H1 (cell line): ENCODE measurements at regions not wholly inside any gene's neighbourhood (a gene's known extent, or its start where the extent isn't known, plus 50 kb on each side); places are given as distances from the start of the nearest gene placed in this dataset.

Experiments used
- CTCF ChIA-PET: fragments of 300-600 bp; sonication (Branson Sonifier 250); formaldehyde crosslinking; loops from one replicate; lab custom pipeline; 2021; ENCODE audit not compliant: partially characterized antibody; lab: Charles Lee
- POLR2A ChIA-PET: fragments of 300-600 bp; sonication (Branson Sonifier 250); formaldehyde crosslinking; loops from one replicate; lab custom pipeline; 2021; ENCODE audit warnings: inconsistent platforms; ENCODE audit not compliant: partially characterized antibody; lab: Charles Lee
- DNase-seq, 2 experiments: peaks; one replicate each; pipeline versions ENCODE4 v3.0.0 to v3.0.0-alpha.2; 2010 to 2022; ENCODE audit warnings: low spot score in 2 of 2, low read depth in 1 of 2, mixed read lengths in 1 of 2
- FAIRE-seq: peaks from 2 replicates; lab custom pipeline; 2011; peaks lifted over from hg19 to GRCh38; lab: Jason Lieb, UNC
- H2AFZ ChIP-seq: 2 replicates; pipeline ENCODE4 v1.8.1; 2012; ENCODE audit warnings: low read length, inconsistent platforms
- H2AK5ac ChIP-seq: 2 replicates; pipeline ENCODE4 v1.6.1; 2013; ENCODE audit warnings: low read depth, low read length
- H2BK120ac ChIP-seq: replicated peaks from 2 replicates; pipeline ENCODE3; 2013; ENCODE audit warnings: low read depth, low read length, inconsistent platforms
- H2BK12ac ChIP-seq: 2 replicates; pipeline ENCODE4 v1.6.1; 2013; ENCODE audit warnings: low read depth, low read length
- H2BK15ac ChIP-seq: 2 replicates; pipeline ENCODE4 v1.6.1; 2013; ENCODE audit warnings: low read length
- H2BK20ac ChIP-seq: 2 replicates; pipeline ENCODE4 v1.6.1; 2013; ENCODE audit warnings: low read length
- H2BK5ac ChIP-seq: 2 replicates; pipeline ENCODE4 v1.6.1; 2013; ENCODE audit warnings: low read depth, low read length
- H3K14ac ChIP-seq: 2 replicates; pipeline ENCODE4 v1.6.1; 2013; ENCODE audit warnings: inconsistent platforms; ENCODE audit not compliant: insufficient read length
- H3K18ac ChIP-seq: 2 replicates; pipeline ENCODE4 v1.6.1; 2013; ENCODE audit warnings: low read length; ENCODE audit errors: extremely low read depth
- H3K23ac ChIP-seq: 2 replicates; pipeline ENCODE4 v1.6.1; 2013; ENCODE audit warnings: inconsistent platforms; ENCODE audit not compliant: insufficient read length
- H3K23me2 ChIP-seq: 2 replicates; pipeline ENCODE4 v1.6.1; 2013; ENCODE audit warnings: low read depth, low read length
- H3K27ac ChIP-seq: 2 replicates; pipeline ENCODE4 v1.6.1; 2011; ENCODE audit warnings: low read depth, low read length, inconsistent platforms
- H3K27me3 ChIP-seq, 4 experiments: replicated peaks in 1 of 4; 1 replicate in 1 of 4; 2 replicates in 3 of 4; pipeline versions ENCODE4 v1.6.1 to v1.8.1; 2011 to 2013; ENCODE audit warnings: low read length in 3 of 4, mild to moderate bottlenecking in 3 of 4, inconsistent platforms in 2 of 4, mixed read lengths in 2 of 4, moderate library complexity in 1 of 4; ENCODE audit not compliant: control insufficient read depth in 3 of 4, insufficient read depth in 3 of 4; ENCODE audit errors: extremely low read depth in 1 of 4
- H3K36me3 ChIP-seq, 4 experiments: 2 replicates each; pipeline versions ENCODE4 v1.6.1 to v1.8.1; 2011 to 2013; ENCODE audit warnings: mild to moderate bottlenecking in 4 of 4, low read length in 3 of 4, moderate library complexity in 2 of 4, control low read depth in 1 of 4, inconsistent platforms in 1 of 4; ENCODE audit not compliant: insufficient read depth in 4 of 4, control insufficient read depth in 2 of 4
- H3K4ac ChIP-seq: replicated peaks from 2 replicates; pipeline ENCODE3; 2013; ENCODE audit warnings: low read length, low read depth, mixed read lengths, inconsistent platforms; ENCODE audit not compliant: insufficient read length
- H3K4me1 ChIP-seq, 4 experiments: replicated peaks in 1 of 4; 1 replicate in 1 of 4; 2 replicates in 3 of 4; pipeline versions ENCODE4 v1.6.1 to v1.8.1; 2011 to 2013; ENCODE audit warnings: low read length in 3 of 4, inconsistent platforms in 2 of 4, mixed read lengths in 1 of 4; ENCODE audit not compliant: insufficient read depth in 4 of 4, control insufficient read depth in 3 of 4
- H3K4me2 ChIP-seq, 2 experiments: 2 replicates each; pipeline versions ENCODE4 v1.6.1 to v1.8.1; 2011 to 2013; ENCODE audit warnings: low read depth in 2 of 2, low read length in 2 of 2, control low read depth in 1 of 2, inconsistent platforms in 1 of 2, mild to moderate bottlenecking in 1 of 2; ENCODE audit not compliant: insufficient read depth in 1 of 2
- H3K4me3 ChIP-seq, 4 experiments: fragments of 200-600, 300-600 bp in 1 of 4; sonication (generic), shearing (Covaris generic), sonication (Bioruptor Twin) in 1 of 4; 2 replicates each; pipeline versions ENCODE4 v1.5.1 to v1.8.1; 2011 to 2016; ENCODE audit warnings: low read length in 4 of 4, low read depth in 3 of 4, control low read depth in 2 of 4, inconsistent platforms in 2 of 4, mild to moderate bottlenecking in 2 of 4, mixed read lengths in 1 of 4, moderate library complexity in 1 of 4; ENCODE audit not compliant: insufficient read depth in 2 of 4; ENCODE audit errors: extremely low read depth in 1 of 4
- H3K56ac ChIP-seq: replicated peaks from 2 replicates; pipeline ENCODE3; 2013; ENCODE audit warnings: low read depth, mild to moderate bottlenecking, mixed read lengths, low read length, inconsistent platforms; ENCODE audit not compliant: insufficient read length
- H3K79me1 ChIP-seq: 2 replicates; pipeline ENCODE4 v1.6.1; 2013; ENCODE audit warnings: low read depth, low read length, control low read depth
- H3K79me2 ChIP-seq, 2 experiments: 2 replicates each; pipeline versions ENCODE4 v1.6.1 to v1.8.1; 2012 to 2013; ENCODE audit warnings: low read length in 2 of 2, mild to moderate bottlenecking in 2 of 2, inconsistent platforms in 1 of 2; ENCODE audit not compliant: insufficient read depth in 2 of 2, control insufficient read depth in 1 of 2
- H3K9ac ChIP-seq, 4 experiments: replicated peaks in 1 of 4; 1 replicate in 1 of 4; 2 replicates in 3 of 4; pipeline versions ENCODE4 v1.6.1 to v1.8.1; 2011 to 2013; ENCODE audit warnings: low read depth in 3 of 4, low read length in 3 of 4, control low read depth in 2 of 4, mild to moderate bottlenecking in 2 of 4, moderate library complexity in 2 of 4, inconsistent platforms in 1 of 4; ENCODE audit errors: extremely low read depth in 1 of 4
- H3K9me3 ChIP-seq, 2 experiments: 2 replicates each; pipeline versions ENCODE4 v1.6.1 to v1.8.1; 2012 to 2013; ENCODE audit warnings: mild to moderate bottlenecking in 2 of 2, moderate library complexity in 2 of 2, control low read depth in 1 of 2, inconsistent platforms in 1 of 2, low read depth in 1 of 2, low read length in 1 of 2, mixed read lengths in 1 of 2; ENCODE audit not compliant: insufficient read depth in 2 of 2
- H4K20me1 ChIP-seq, 2 experiments: replicated peaks in 1 of 2; 2 replicates each; pipeline versions ENCODE3 to v1.8.1; 2011 to 2013; ENCODE audit warnings: inconsistent platforms in 2 of 2, low read length in 2 of 2, mild to moderate bottlenecking in 1 of 2; ENCODE audit not compliant: insufficient read depth in 2 of 2, control insufficient read depth in 1 of 2
- H4K5ac ChIP-seq: 2 replicates; pipeline ENCODE4 v1.6.1; 2013; ENCODE audit warnings: low read length, low read depth, mixed read lengths, inconsistent platforms; ENCODE audit not compliant: insufficient read length
- H4K8ac ChIP-seq: 2 replicates; pipeline ENCODE4 v1.8.0; 2013; ENCODE audit warnings: mild to moderate bottlenecking, moderate library complexity, low read length, inconsistent platforms; ENCODE audit not compliant: insufficient read depth; ENCODE audit errors: extremely low read depth
- H4K91ac ChIP-seq: replicated peaks from 2 replicates; pipeline ENCODE3; 2013; ENCODE audit warnings: low read length, mixed read lengths, inconsistent platforms; ENCODE audit not compliant: insufficient read length
- CBX5 ChIP-seq: fragments of 300-800, 300-1000 bp; sonication (generic); IDR thresholded peaks from 2 replicates; pipeline ENCODE4 v1.7.1; 2016; ENCODE audit warnings: antibody characterized with exemption, low read length, low read depth
- EGR1 ChIP-seq: IDR thresholded peaks from 2 replicates; pipeline ENCODE4 v1.6.1; 2011; ENCODE audit warnings: low read depth, low read length, borderline replicate concordance
- HDAC2 ChIP-seq, 2 experiments: fragments of 300-600 bp in 1 of 2; sonication (generic) in 1 of 2; IDR thresholded peaks; 2 replicates each; pipeline ENCODE4 v1.6.1; 2011 to 2012; ENCODE audit warnings: low read depth in 2 of 2, low read length in 2 of 2, mild to moderate bottlenecking in 2 of 2, moderate library complexity in 2 of 2, borderline replicate concordance in 1 of 2, inconsistent platforms in 1 of 2
- KDM1A ChIP-seq: fragments of 200-600, 300-600 bp; sonication (generic); IDR thresholded peaks from 2 replicates; pipeline ENCODE4 v1.7.1; 2016; ENCODE audit warnings: mild to moderate bottlenecking, low read length, borderline replicate concordance
- SUZ12 ChIP-seq: fragments of 200-600 bp; sonication (generic); IDR thresholded peaks from 2 replicates; pipeline ENCODE4 v1.6.1; 2012; ENCODE audit warnings: mild to moderate bottlenecking, inconsistent platforms, low read length, moderate library complexity, mixed read lengths
- TAF1 ChIP-seq: IDR thresholded peaks from 2 replicates; pipeline ENCODE4 v1.6.1; 2011; ENCODE audit warnings: mild to moderate bottlenecking, low read depth, low read length
- TAF7 ChIP-seq: optimal IDR thresholded peaks from 2 replicates; pipeline ENCODE3; 2011; ENCODE audit warnings: low read depth, mild to moderate bottlenecking, inconsistent platforms, low read length, moderate library complexity, borderline replicate concordance
- TEAD4 ChIP-seq: IDR thresholded peaks from 2 replicates; pipeline ENCODE4 v1.6.1; 2012; ENCODE audit warnings: low read depth, low read length, inconsistent platforms, mixed read lengths
- WGBS, 2 experiments: shearing (Covaris generic) in 1 of 2; methylation state at CpG; one replicate each; pipeline versions ENCODE4 v1.1.6 to v1.1.7; 2013 to 2015; ENCODE audit warnings: low lambda C conversion rate in 2 of 2, mixed read lengths in 2 of 2, inconsistent platforms in 1 of 2, low coverage in 1 of 2, missing lambda C conversion rate in 1 of 2; ENCODE audit not compliant: insufficient replicate concordance in 2 of 2, insufficient coverage in 1 of 2, insufficient read length in 1 of 2; ENCODE audit errors: extremely low coverage in 1 of 2, missing lambda C conversion rate in 1 of 2; 5-methylcytosine and 5-hydroxymethylcytosine counted together

- ChIA-PET POLR2A (interaction anchor here (0.6 to 0.8 kb wide), 2 partner anchors 9 to 201 kb away, joined by 3 read pairs; no protein-coding TSS in a partner anchor), CTCF (interaction anchor here (0.6 to 1.3 kb wide), 4 partner anchors 9 to 218 kb away, joined by 3 to 4 read pairs (median 4); no protein-coding TSS in a partner anchor)
- Histone ChIP-seq H2BK120ac (no peak overlapping the region), H4K91ac (no peak overlapping the region), H2BK20ac (no peak overlapping the region), H3K9ac (no peak overlapping the region), H2BK5ac (no peak overlapping the region), H3K79me2 (no peaks in the 10 kb centered on the region), H3K36me3 (no peaks in the 10 kb centered on the region), H3K18ac (no peak overlapping the region), H3K4me1 (no peaks in the 10 kb centered on the region), H3K23me2 (no peaks in the 10 kb centered on the region), H3K27me3 (no peaks in the 10 kb centered on the region; a peak in 2 of 7 replicates), H3K4me2 (no peak overlapping the region), H3K23ac (no peak overlapping the region), H4K8ac (peak overlapping the region; percentile 18; the same call in 1 of the 2 replicates), H3K4ac (no peak overlapping the region), H4K20me1 (no peaks in the 10 kb centered on the region), H3K27ac (no peak overlapping the region), H2AFZ (no peak overlapping the region), H2BK15ac (no peak overlapping the region), H3K14ac (no peak overlapping the region), H2BK12ac (no peak overlapping the region), H4K5ac (no peak overlapping the region), H3K4me3 (no peak overlapping the region), H3K56ac (no peak overlapping the region), H3K79me1 (no peaks in the 10 kb centered on the region), H2AK5ac (no peak overlapping the region), H3K9me3 (no peaks in the 10 kb centered on the region)
- FAIRE-seq, result no peak
- WGBS, 2 experiments, result 88% methylated on average over 28 of the region's 28 CpGs; no CpG with 5 or more reads in 1 of the 2 experiments
- no peak for DNase-seq
- TF ChIP-seq TEAD4, result no peak
- no peak for TF ChIP-seq HDAC2 (IDR thresholded peaks at IDR 0.05; ENCODE audit: borderline replicate concordance in 1 of 2, low read depth in 2 of 2, low read length in 2 of 2)
- no peak for TF ChIP-seq EGR1
- no peak for TF ChIP-seq SUZ12
- no peak for TF ChIP-seq TAF1
- TF ChIP-seq CBX5, result no peak
- TF ChIP-seq TAF7, result no peak
- TF ChIP-seq KDM1A, result no peak
Observed at GRCh38 chr2:10216677-10217488, 85.8 kb upstream of the HPCAL1 start.
